HG03571 (cell line): ENCODE measurements at regions not wholly inside any gene's neighbourhood (a gene's known extent, or its start where the extent isn't known, plus 50 kb on each side); places are given as distances from the start of the nearest gene placed in this dataset.
"Not testable (repeated sequence)": the region's sequence is repeated elsewhere in the genome, so short reads cannot be mapped to it uniquely, and the experiment has no call there.

Experiments used
- ATAC-seq: cut with Tn5 transposase; IDR thresholded peaks from one replicate; pipeline ENCODE4 v1.9.1; 2021; ENCODE audit not compliant: unreplicated experiment

GRCh38 chr14:106062502-106063272 is 536.3 kb downstream of the TMEM121 start:
- ATAC-seq = no peak

DNA sequence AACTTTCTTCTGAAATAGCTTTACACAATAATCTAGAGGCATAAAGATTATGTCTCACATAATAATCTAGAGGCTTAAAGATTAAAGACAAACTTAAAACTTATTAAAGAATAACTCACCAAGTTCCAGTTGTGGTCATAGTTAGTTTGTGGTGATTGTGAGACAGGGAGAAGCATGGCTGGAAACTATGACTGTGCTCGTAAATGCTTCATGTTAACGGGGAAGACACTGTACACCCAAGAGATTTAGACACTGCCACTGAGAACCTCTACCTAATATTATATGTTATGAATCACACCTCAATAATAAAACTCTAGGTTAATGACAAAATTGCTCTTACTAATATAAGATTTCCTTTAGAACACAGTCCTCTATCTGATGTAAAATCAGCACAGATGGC is 541.6 kb downstream of the TMEM121 start:
- no peak for ATAC-seq

- ATAC-seq = no peak
Observed at GRCh38 chr14:106069804-106070625, 543.6 kb downstream of the TMEM121 start.

DNA sequence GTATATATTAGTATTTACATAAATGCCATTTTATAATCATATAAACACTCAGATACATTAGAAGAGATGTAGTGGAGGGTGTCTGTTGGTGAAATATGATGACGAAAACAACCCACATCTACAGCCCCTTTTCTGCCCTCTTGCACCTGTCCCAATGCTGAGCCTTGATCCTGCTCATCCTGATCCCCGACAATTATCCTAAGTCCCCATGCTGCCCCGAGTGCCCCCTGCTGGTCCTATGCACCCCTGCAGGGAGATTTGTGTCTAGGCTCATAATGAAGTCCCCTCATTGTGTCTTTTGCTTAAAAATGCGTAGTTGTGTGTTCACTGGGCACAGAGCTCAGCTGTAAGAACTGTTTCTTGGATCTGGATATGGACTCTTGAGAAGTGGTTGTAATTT is 554.5 kb downstream of the TMEM121 start:
- no peak for ATAC-seq

GRCh38 chr14:106081721-106082120 is 555.3 kb downstream of the TMEM121 start:
- ATAC-seq = not testable (repeated sequence)

DNA sequence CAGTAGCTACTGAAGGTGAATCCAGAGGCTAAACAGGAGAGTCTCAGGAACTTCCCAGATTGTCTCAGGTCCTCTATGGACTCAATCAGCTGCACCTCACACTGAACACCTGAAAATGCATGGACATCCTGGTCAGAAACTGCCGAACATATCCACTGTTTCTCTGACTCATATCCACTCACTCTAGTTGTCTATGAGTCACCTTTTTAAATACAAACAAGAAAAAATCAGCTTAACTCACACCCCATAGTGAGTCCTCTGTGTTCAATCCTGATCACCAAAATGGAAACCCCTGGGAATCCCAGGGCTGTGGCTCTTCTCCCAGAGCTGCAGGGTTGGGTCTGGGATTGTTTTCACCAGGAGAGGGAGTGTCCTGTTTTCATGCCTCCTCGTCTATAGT is 556.7 kb downstream of the TMEM121 start:
- ATAC-seq = no peak

- ATAC-seq = no peak
Observed at GRCh38 chr14:106087837-106088236, 561.5 kb downstream of the TMEM121 start.

GRCh38 chr14:106088860-106089259 is 562.5 kb downstream of the TMEM121 start:
- not testable (repeated sequence) for ATAC-seq

DNA sequence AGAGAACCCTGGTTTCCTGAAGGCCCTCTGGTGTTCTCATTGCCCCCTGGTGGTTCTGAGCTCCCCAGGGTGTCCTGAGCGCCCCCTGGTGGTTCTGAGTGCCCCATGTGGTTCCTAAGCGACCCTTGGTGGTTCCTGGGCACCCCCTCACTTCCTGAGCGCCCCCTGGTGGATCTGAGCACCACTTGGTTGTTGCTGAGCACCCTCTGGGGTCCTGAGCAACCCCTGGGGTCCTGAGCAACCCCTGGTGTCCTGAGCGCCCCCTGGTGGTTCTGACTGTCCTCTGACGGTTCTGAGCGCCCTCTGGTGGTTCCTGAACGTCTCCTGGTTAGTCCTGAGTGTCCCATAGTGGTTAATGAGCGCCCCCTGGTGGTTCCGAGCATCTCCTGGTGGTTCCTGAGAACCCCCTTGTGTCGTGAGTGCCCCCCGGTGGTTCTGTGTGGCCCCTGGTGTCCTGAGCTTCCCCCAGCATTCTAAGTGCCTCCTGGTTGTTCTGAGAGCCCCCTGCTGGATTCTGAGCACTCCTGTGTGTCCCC is 568.3 kb downstream of the TMEM121 start:
- peak; percentile 80 for ATAC-seq

GRCh38 chr14:106107703-106108102 is 581.3 kb downstream of the TMEM121 start:
- ATAC-seq = no peak

DNA sequence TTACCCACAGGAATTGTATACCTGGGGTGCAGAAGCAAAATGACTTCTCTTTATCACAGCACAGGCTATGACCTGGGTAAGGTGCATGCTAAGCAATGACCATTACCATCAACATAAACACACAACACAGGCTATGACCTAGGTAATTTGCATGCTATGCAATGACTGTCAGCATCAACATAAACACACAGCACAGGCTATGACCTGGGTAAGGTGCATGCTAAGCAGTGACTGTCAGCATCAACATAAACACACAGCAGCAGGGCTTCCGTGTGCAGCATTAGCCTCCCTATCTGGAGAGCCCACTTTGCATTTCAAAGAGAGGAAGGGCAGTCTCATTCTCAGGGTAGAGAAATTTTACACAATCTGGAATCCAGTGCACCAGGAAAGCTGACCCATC is 583.0 kb downstream of the TMEM121 start:
- ATAC-seq = no peak

DNA sequence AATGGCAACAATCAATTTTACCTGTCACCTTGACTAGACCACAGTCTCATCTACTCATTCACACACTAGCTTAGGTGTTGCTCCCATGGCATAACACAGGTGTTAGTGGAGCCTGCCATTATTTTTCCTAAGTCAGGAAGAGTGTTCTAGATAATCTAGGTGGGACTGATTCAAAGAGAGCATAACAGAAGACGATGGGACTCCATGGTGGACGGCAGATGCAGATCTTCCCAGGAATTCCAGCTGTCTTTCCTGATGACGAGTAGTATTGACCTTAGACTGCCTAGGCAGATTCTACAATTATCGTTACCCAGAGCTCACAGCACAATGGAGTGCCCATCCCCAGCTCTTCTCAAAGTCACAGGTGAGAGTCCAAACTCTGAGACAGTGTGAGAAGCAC is 589.0 kb downstream of the TMEM121 start:
- ATAC-seq = no peak

DNA sequence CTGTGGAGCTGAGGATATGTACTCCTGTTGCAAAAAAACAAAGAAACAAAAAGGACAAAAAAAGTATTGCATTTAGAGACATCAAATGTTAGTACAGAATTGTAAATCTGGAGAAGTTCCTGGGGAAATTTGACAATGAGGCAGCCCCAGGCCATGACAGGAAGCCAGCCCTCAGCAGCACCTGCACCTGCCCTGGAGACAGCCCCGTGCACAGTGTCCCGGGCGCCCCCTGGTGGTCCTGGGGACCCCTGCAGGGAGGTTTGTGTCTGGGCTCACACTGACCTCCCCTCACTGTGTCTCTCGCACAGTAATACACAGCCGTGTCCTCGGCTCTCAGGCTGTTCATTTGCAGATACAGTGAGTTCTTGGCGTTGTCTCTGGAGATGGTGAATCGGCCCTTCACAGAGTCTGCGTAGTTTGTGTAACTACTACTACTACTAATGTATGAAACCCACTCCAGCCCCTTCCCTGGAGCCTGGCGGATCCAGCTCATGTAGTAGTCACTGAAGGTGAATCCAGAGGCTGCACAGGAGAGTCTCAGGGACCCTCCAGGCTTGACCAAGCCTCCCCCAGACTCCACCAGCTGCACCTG is 590.1 kb downstream of the TMEM121 start:
- not testable (repeated sequence) for ATAC-seq

GRCh38 chr14:106120101-106120500 is 593.7 kb downstream of the TMEM121 start:
- no peak for ATAC-seq

DNA sequence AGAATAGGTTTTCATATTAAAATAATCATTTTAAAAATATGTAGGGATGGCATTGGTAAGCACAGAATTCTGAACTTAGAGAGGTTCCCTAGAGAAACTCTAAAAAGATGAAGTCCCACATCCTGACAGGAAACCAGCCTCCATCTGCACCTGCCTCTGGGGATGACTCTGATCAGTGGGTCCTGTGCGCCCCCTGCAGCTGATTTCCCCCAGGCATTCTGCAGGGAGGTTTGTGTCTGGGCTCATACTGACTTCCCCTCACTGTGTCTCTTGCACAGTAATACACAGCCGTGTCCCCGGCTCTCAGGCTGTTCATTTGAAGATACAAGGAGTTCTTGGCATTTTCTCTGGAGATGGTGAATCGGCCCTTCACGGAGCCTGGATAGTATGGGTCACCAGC is 602.9 kb downstream of the TMEM121 start:
- no peak for ATAC-seq

DNA sequence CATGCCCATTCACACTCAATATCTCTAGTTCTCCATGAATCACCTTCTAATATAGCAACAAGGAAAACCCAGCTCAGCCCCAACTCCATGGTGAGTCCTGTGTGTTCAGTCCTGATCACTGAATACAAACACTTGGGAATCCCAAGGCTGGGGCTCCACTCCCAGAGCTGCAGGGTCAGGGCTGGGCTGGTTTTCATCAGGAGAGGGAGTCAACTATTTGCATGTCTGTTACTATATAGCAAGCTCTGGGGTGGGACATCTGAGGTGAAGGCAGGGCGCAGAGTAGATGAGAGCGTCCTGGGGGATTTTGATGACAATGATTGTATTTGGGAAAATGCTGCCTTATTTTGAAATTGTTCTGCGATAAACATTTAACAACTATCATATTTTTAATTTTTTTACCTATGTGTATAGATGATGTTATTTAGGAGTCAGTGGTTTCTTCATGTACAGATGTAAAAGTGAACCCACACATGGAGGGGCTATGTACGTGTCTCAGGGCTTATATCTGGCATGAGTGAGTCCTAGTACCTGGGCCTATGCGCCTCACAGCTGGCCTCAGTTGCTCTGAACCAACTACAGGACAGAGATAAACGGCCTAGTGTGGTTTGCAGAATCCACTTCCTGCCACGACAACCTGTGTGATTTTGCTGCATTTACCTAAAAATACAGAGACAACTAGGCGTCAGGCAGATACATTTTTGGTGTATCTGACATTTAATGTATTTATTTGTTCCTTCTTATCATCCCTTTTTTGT is 603.7 kb downstream of the TMEM121 start:
- not testable (repeated sequence) for ATAC-seq

DNA sequence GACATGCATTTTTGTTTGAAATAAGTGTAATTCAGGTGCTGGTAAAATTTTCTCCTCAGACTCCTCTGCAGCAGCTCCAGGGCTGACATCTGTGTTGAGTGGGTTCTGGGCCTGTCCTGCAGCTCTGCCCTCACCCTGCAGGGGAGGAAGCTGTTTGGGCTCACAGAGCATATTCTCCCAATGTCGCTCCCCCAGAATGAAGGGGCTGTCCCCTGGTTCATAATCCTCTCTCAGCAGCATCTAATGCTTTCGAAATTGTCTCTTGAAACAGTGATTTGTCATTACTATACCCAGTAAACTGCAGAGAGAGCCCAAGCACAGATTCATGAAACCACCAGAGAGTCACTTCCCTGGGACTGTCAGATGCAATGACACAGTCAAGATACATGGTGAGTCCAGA is 606.7 kb downstream of the TMEM121 start:
- not testable (repeated sequence) for ATAC-seq

DNA sequence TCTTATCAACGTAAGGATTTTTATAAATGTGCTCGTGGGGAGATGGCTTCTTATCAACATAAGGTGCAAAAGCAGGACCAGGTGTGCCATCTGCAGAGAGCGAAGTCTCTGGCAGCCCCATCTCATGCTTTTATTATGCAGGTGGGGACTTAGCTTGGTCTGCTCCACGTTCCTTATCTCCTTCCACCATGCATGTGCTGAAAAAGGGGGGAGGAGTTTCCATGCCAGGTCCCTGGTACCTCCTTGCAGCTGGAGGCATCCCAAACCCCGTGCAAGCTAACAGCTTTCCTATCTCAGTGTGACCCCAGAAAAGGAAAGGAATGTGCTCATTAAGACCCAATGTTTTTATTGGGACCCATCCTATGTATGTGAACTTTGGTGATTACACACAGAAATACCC is 608.5 kb downstream of the TMEM121 start:
- no peak for ATAC-seq

- no peak for ATAC-seq
Observed at GRCh38 chr14:106141242-106142220, 615.1 kb downstream of the TMEM121 start.

DNA sequence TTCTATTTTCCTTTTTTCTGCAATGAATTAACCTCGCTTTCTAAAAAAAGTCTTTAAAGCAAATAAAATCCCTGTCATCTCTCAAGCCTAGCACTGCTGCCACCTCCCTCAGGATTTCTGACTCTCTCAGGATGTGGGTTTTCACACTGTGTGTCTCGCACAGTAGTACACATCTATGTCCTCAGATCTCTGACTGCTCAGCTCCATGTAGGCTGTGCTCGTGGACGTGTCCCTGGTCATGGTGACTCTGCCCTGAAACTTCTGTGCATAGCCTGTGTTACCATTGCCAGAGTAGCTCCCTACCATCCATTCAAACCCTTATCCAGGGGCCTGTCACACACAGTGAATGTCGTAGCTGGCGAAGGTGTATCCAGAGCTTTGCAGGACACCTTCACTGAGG is 619.3 kb downstream of the TMEM121 start:
- ATAC-seq = not testable (repeated sequence)
